Sigmoid colon (tissue), 6 donors: ENCODE measurements at regions not wholly inside any gene's neighbourhood (a gene's known extent, or its start where the extent isn't known, plus 50 kb on each side); places are given as distances from the start of the nearest gene placed in this dataset.
A peak's percentile ranks its signal among the peaks of the same experiment; 100 is the strongest.

Experiments used
- DNase-seq: peaks from one replicate; pipeline ENCODE4 v3.0.0-alpha.2; 2019
- H3K27ac ChIP-seq, 4 donors: fragments of 200-600 bp; sonication (generic); one replicate each; pipeline ENCODE4 v1.5.1; 2016 to 2019; ENCODE audit warnings: mild to moderate bottlenecking in 1 of 4
- H3K27me3 ChIP-seq, 3 donors: fragments of 200-600 bp; sonication (generic); one replicate each; pipeline ENCODE4 v1.5.1; 2019; ENCODE audit warnings: mild to moderate bottlenecking in 1 of 3
- H3K36me3 ChIP-seq, 4 donors: fragments of 200-600 bp; sonication (generic); one replicate each; pipeline ENCODE4 v1.5.1; 2016 to 2019
- H3K4me1 ChIP-seq, 4 donors: fragments of 200-600 bp; sonication (generic); one replicate each; pipeline ENCODE4 v1.5.1; 2017 to 2019
- H3K4me3 ChIP-seq, 4 donors: fragments of 200-600 bp; sonication (generic); one replicate each; pipeline ENCODE4 v1.5.1; 2017 to 2019; ENCODE audit warnings: mild to moderate bottlenecking in 2 of 4, moderate library complexity in 1 of 4
- H3K9me3 ChIP-seq, 4 donors: fragments of 200-600 bp in 3 of 4; sonication (generic) in 3 of 4; one replicate each; pipeline versions ENCODE4 v1.5.1 to v1.6.1; 2013 to 2019
- CTCF ChIP-seq, 4 experiments: fragments of 450-650 bp in 3 of 4; fragments of 200-600 bp in 1 of 4; IDR thresholded peaks; one replicate each; pipeline ENCODE4 v1.5.1; 2016 to 2019; ENCODE audit warnings: antibody characterized with exemption in 4 of 4, mild to moderate bottlenecking in 3 of 4, moderate library complexity in 2 of 4
- EP300 ChIP-seq, 4 donors: sonication (generic); formaldehyde crosslinking; IDR thresholded peaks; one replicate each; pipeline ENCODE4 v1.6.1; 2017; ENCODE audit warnings: antibody characterized with exemption in 4 of 4
- POLR2A ChIP-seq, 2 donors: fragments of 450-650 bp; IDR thresholded peaks; one replicate each; pipeline ENCODE4 v1.6.1; 2016; ENCODE audit warnings: antibody characterized with exemption in 2 of 2, mild to moderate bottlenecking in 2 of 2, moderate library complexity in 2 of 2
- POLR2AphosphoS5 ChIP-seq, 4 donors: sonication (generic); formaldehyde crosslinking; IDR thresholded peaks; one replicate each; pipeline ENCODE4 v1.6.1; 2017; ENCODE audit warnings: antibody characterized with exemption in 4 of 4
- WGBS, 2 donors: extraction: QIAGEN DNeasy Blood & Tissue Kit; methylation state at CpG; one replicate each; pipeline ENCODE4 v1.1.7; 2013; 5-methylcytosine and 5-hydroxymethylcytosine counted together
- intact Hi-C: fragments of 100-400 bp; cut with DNase I; formaldehyde crosslinking; loops from one replicate; pipeline ENCODE4 v1.15.1; 2023
- donor health status: healthy with polysubstance abuse.
- donor health status: healthy.

GRCh38 chr5:6837519-6838110 lies 124.4 kb downstream of the TENT4A start:
- Histone ChIP-seq H3K36me3 (no peaks in the 10 kb centered on the region), H3K4me1 (peaks cover 0 to 9% (median 2%) of the 10 kb centered on the region in 4 donors), H3K27me3 (no peaks in the 10 kb centered on the region), H3K27ac (no peak overlapping the region), H3K4me3 (no peak overlapping the region), H3K9me3 (no peaks in the 10 kb centered on the region)
- TF ChIP-seq POLR2AphosphoS5 (IDR thresholded peaks at IDR 0.05), result no peak
- TF ChIP-seq POLR2A (IDR thresholded peaks at IDR 0.05), result no peak
- peak in 1 of 4 experiments; percentile 20 for TF ChIP-seq CTCF (IDR thresholded peaks at IDR 0.05)
- TF ChIP-seq EP300 (IDR thresholded peaks at IDR 0.05), result no peak
- no peak for DNase-seq
- intact Hi-C loops, result no loop called here
- 64 to 76% methylated on average over 9 of the region's 9 CpGs for WGBS, 2 donors

GRCh38 chr5:6838736-6839135 lies 125.5 kb downstream of the TENT4A start:
- Histone ChIP-seq H3K36me3 (no peaks in the 10 kb centered on the region), H3K9me3 (no peaks in the 10 kb centered on the region), H3K27ac (no peak overlapping the region), H3K4me1 (no peaks in the 10 kb centered on the region), H3K4me3 (no peak overlapping the region), H3K27me3 (no peaks in the 10 kb centered on the region)
- intact Hi-C loops, result no loop called here
- TF ChIP-seq CTCF (IDR thresholded peaks at IDR 0.05) (no peak), POLR2AphosphoS5 (IDR thresholded peaks at IDR 0.05) (no peak), POLR2A (IDR thresholded peaks at IDR 0.05) (no peak), EP300 (IDR thresholded peaks at IDR 0.05) (no peak)
- DNase-seq, result no peak
- WGBS, 2 donors, result 75 to 76% methylated on average over 6 of the region's 6 CpGs

- H3K36me3 ChIP-seq, result no peaks in the 10 kb centered on the region
- no peaks in the 10 kb centered on the region for H3K4me1 ChIP-seq
- DNase-seq, result no peak
- H3K4me3 ChIP-seq, result no peak overlapping the region
- WGBS, 2 donors, result 59 to 62% methylated on average over 7 of the region's 7 CpGs
- intact Hi-C loops, result no loop called here
- TF ChIP-seq CTCF (IDR thresholded peaks at IDR 0.05) (no peak), POLR2AphosphoS5 (IDR thresholded peaks at IDR 0.05) (no peak), POLR2A (IDR thresholded peaks at IDR 0.05) (no peak), EP300 (IDR thresholded peaks at IDR 0.05) (no peak)
- H3K27ac ChIP-seq, result no peak overlapping the region
- no peaks in the 10 kb centered on the region for H3K9me3 ChIP-seq
- no peaks in the 10 kb centered on the region for H3K27me3 ChIP-seq
Observed at GRCh38 chr5:6840136-6840793, 127.0 kb downstream of the TENT4A start.

- Histone ChIP-seq H3K36me3 (no peaks in the 10 kb centered on the region), H3K27me3 (no peaks in the 10 kb centered on the region), H3K4me1 (no peaks in the 10 kb centered on the region), H3K9me3 (no peaks in the 10 kb centered on the region), H3K4me3 (no peak overlapping the region), H3K27ac (no peak overlapping the region)
- no peak for DNase-seq
- WGBS, 2 donors, result 85 to 91% methylated on average over 2 of the region's 2 CpGs
- TF ChIP-seq POLR2A (IDR thresholded peaks at IDR 0.05), result no peak
- TF ChIP-seq CTCF (IDR thresholded peaks at IDR 0.05), result no peak
- no peak for TF ChIP-seq EP300 (IDR thresholded peaks at IDR 0.05)
- TF ChIP-seq POLR2AphosphoS5 (IDR thresholded peaks at IDR 0.05), result no peak
- intact Hi-C loops, result no loop called here
Observed at GRCh38 chr5:6843335-6843734, 130.1 kb downstream of the TENT4A start.
